DND-41 (cell line): ENCODE measurements at regions not wholly inside any gene's neighbourhood (a gene's known extent, or its start where the extent isn't known, plus 50 kb on each side); places are given as distances from the start of the nearest gene placed in this dataset.

Experiments
- ATAC-seq: fragments of 200-7000 bp; cut with Tn5 transposase; 3 replicates; pipeline ENCODE4 v1.9.1; 2021; ENCODE audit warnings: low read depth; ENCODE audit not compliant: insufficient read depth
- DNase-seq: peaks from one replicate; pipeline ENCODE4 v3.0.0-alpha.2; 2020
- H2AFZ ChIP-seq: 2 replicates; pipeline ENCODE4 v1.6.0; 2012; ENCODE audit warnings: low read depth, low read length
- H3K27ac ChIP-seq: 2 replicates; pipeline ENCODE4 v1.5.1; 2012; ENCODE audit warnings: low read length, inconsistent platforms
- H3K27me3 ChIP-seq: fragments of 200-600 bp; sonication (generic); 2 replicates; pipeline ENCODE4 v1.6.0; 2012; ENCODE audit warnings: low read length, mild to moderate bottlenecking, inconsistent platforms; ENCODE audit not compliant: insufficient read depth, poor library complexity
- H3K36me3 ChIP-seq: 2 replicates; pipeline ENCODE4 v1.5.1; 2012; ENCODE audit warnings: low read length, inconsistent platforms; ENCODE audit not compliant: insufficient read depth
- H3K4me1 ChIP-seq: 2 replicates; pipeline ENCODE4 v1.5.1; 2012; ENCODE audit warnings: mild to moderate bottlenecking, low read length; ENCODE audit not compliant: insufficient read depth
- H3K4me2 ChIP-seq: 2 replicates; pipeline ENCODE4 v1.6.0; 2012; ENCODE audit warnings: mild to moderate bottlenecking, moderate library complexity, low read length, inconsistent platforms; ENCODE audit not compliant: insufficient read depth
- H3K4me3 ChIP-seq, 2 experiments: fragments of 200-600 bp in 1 of 2; shearing (Covaris generic) in 1 of 2; 2 replicates each; pipeline ENCODE4 v1.5.1; 2012 to 2016; ENCODE audit warnings: inconsistent platforms in 2 of 2, low read length in 2 of 2, mild to moderate bottlenecking in 2 of 2, low read depth in 1 of 2, moderate library complexity in 1 of 2
- H3K79me2 ChIP-seq: 2 replicates; pipeline ENCODE4 v1.6.0; 2012; ENCODE audit warnings: low read length, inconsistent platforms; ENCODE audit not compliant: insufficient read depth
- H3K9ac ChIP-seq: 2 replicates; pipeline ENCODE4 v1.6.0; 2012; ENCODE audit warnings: low read depth, mild to moderate bottlenecking, inconsistent platforms, low read length, moderate library complexity
- H3K9me3 ChIP-seq: 2 replicates; pipeline ENCODE4 v1.5.1; 2012; ENCODE audit warnings: low read length, moderate library complexity, mild to moderate bottlenecking, inconsistent platforms; ENCODE audit not compliant: insufficient read depth, severe bottlenecking
- H4K20me1 ChIP-seq: 2 replicates; pipeline ENCODE4 v1.6.0; 2012; ENCODE audit warnings: low read length; ENCODE audit not compliant: insufficient read depth
- CTCF ChIP-seq: IDR thresholded peaks from 2 replicates; pipeline ENCODE4 v1.5.1; 2012; ENCODE audit warnings: borderline replicate concordance, low read length, moderate library complexity, mild to moderate bottlenecking; ENCODE audit not compliant: poor library complexity, severe bottlenecking; ENCODE audit errors: extremely low read depth
- EZH2 ChIP-seq: IDR thresholded peaks from 3 replicates; pipeline ENCODE4 v1.6.1; 2012; ENCODE audit warnings: borderline replicate concordance, low read depth, mild to moderate bottlenecking, moderate library complexity, low read length, inconsistent platforms; ENCODE audit not compliant: severe bottlenecking

- Histone ChIP-seq H3K27ac (no peak overlapping the region), H3K79me2 (no peaks in the 10 kb centered on the region), H2AFZ (no peak overlapping the region), H3K36me3 (no peaks in the 10 kb centered on the region), H3K27me3 (no peaks in the 10 kb centered on the region), H3K4me3 (no peak overlapping the region), H4K20me1 (no peaks in the 10 kb centered on the region), H3K4me2 (no peak overlapping the region), H3K9ac (no peak overlapping the region), H3K4me1 (no peaks in the 10 kb centered on the region), H3K9me3 (peaks cover 6% of the 10 kb centered on the region)
- DNase-seq (no peak), ATAC-seq (no peak)
- no peak for TF ChIP-seq CTCF
- TF ChIP-seq EZH2, result no peak
Observed at GRCh38 chr5:112636751-112637150, 100.9 kb upstream of the APC start.

GRCh38 chr5:112637343-112637742 lies 100.3 kb upstream of the APC start:
- Histone ChIP-seq H3K4me1 (no peaks in the 10 kb centered on the region), H3K4me2 (no peak overlapping the region), H3K9me3 (peaks cover 6% of the 10 kb centered on the region), H3K27me3 (no peaks in the 10 kb centered on the region), H3K4me3 (no peak overlapping the region), H2AFZ (no peak overlapping the region), H3K36me3 (no peaks in the 10 kb centered on the region), H3K27ac (no peak overlapping the region), H3K9ac (no peak overlapping the region), H3K79me2 (no peaks in the 10 kb centered on the region), H4K20me1 (no peaks in the 10 kb centered on the region)
- no peak for ATAC-seq
- no peak for DNase-seq
- TF ChIP-seq CTCF (no peak), EZH2 (no peak)

GRCh38 chr5:112640546-112640945 lies 97.1 kb upstream of the APC start:
- Histone ChIP-seq H3K27ac (no peak overlapping the region), H3K4me2 (no peak overlapping the region)
- ATAC-seq, result no peak

More at GRCh38 chr5:112640546-112640945, 97.1 kb upstream of the APC start:
- H3K27me3 ChIP-seq, result peaks cover 3% of the 10 kb centered on the region
- no peaks in the 10 kb centered on the region for H3K9me3 ChIP-seq
- no peaks in the 10 kb centered on the region for H3K4me1 ChIP-seq
- H4K20me1 ChIP-seq, result no peaks in the 10 kb centered on the region
- H3K9ac ChIP-seq, result no peak overlapping the region
- TF ChIP-seq CTCF, result no peak
- TF ChIP-seq EZH2, result no peak
- no peak overlapping the region for H2AFZ ChIP-seq
- H3K79me2 ChIP-seq, result no peaks in the 10 kb centered on the region
- H3K36me3 ChIP-seq, result no peaks in the 10 kb centered on the region
- no peak for DNase-seq
- H3K4me3 ChIP-seq, result no peak overlapping the region
